Transverse colon (tissue), 4 donors: ENCODE measurements at regions not wholly inside any gene's neighbourhood (a gene's known extent, or its start where the extent isn't known, plus 50 kb on each side); places are given as distances from the start of the nearest gene placed in this dataset.

Experiments used
- DNase-seq: peaks from one replicate; pipeline ENCODE4 v3.0.0-alpha.2; 2019
- H3K27ac ChIP-seq, 4 donors: fragments of 200-600 bp; sonication (generic); 2 replicates each; pipeline ENCODE4 v1.5.1; 2016 to 2018; ENCODE audit warnings: inconsistent platforms in 4 of 4
- H3K27me3 ChIP-seq: fragments of 200-600 bp; sonication (generic); 2 replicates; pipeline ENCODE4 v1.5.1; 2017; ENCODE audit warnings: inconsistent platforms
- H3K36me3 ChIP-seq, 4 donors: fragments of 200-600 bp; sonication (generic); 2 replicates each; pipeline ENCODE4 v1.5.1; 2017 to 2019; ENCODE audit warnings: inconsistent platforms in 4 of 4
- H3K4me1 ChIP-seq, 4 donors: fragments of 200-600 bp; sonication (generic); 2 replicates each; pipeline ENCODE4 v1.5.1; 2017 to 2020; ENCODE audit warnings: inconsistent platforms in 4 of 4
- H3K4me3 ChIP-seq, 4 donors: fragments of 200-600 bp; sonication (generic); 1 replicate in 1 of 4; 2 replicates in 3 of 4; pipeline versions ENCODE4 v1.5.1 to v1.6.1; 2017 to 2019; ENCODE audit warnings: inconsistent platforms in 4 of 4
- H3K9me3 ChIP-seq, 2 donors: fragments of 200-600 bp; sonication (generic); 2 replicates each; pipeline ENCODE4 v1.5.1; 2017 to 2019; ENCODE audit warnings: inconsistent platforms in 2 of 2
- EP300 ChIP-seq: sonication (generic); formaldehyde crosslinking; IDR thresholded peaks from one replicate; pipeline ENCODE4 v1.6.1; 2017; ENCODE audit warnings: antibody characterized with exemption, low read depth
- POLR2A ChIP-seq: fragments of 450-650 bp; IDR thresholded peaks from one replicate; pipeline ENCODE4 v1.6.1; 2016; ENCODE audit warnings: antibody characterized with exemption, mild to moderate bottlenecking, moderate library complexity
- POLR2AphosphoS5 ChIP-seq, 3 donors: sonication (generic); formaldehyde crosslinking; IDR thresholded peaks; one replicate each; pipeline ENCODE4 v1.6.1; 2016; ENCODE audit warnings: antibody characterized with exemption in 3 of 3
- WGBS, 2 donors: methylation state at CpG; one replicate each; pipeline ENCODE4 v1.1.5; 2018; ENCODE audit warnings: low coverage in 1 of 2; 5-methylcytosine and 5-hydroxymethylcytosine counted together
- in situ Hi-C, 4 donors: fragments of 200-750 bp; cut with MboI; loops; one replicate each; pipeline versions ENCODE4 v1.15.0 to v1.15.1; 2017; ENCODE audit warnings: low sequenced_read_pairs in 3 of 4, low pct_ligation_motif_present in 1 of 4, low pct_unique_long_range_greater_than_20kb in 1 of 4
- intact Hi-C: fragments of 100-400 bp; cut with DNase I; formaldehyde crosslinking; loops from one replicate; pipeline ENCODE4 v1.15.1; 2023; ENCODE audit warnings: low total_unique reads
- TF ChIP-seq, protein P1 (sequence below), 5 experiments: fragments of 200-600 bp in 3 of 5; fragments of 450-650 bp in 2 of 5; sonication (generic) in 3 of 5; IDR thresholded peaks; 1 replicate in 2 of 5; 2 replicates in 3 of 5; pipeline ENCODE4 v1.5.1; 2016 to 2017; ENCODE audit warnings: antibody characterized with exemption in 5 of 5, inconsistent platforms in 3 of 5, mild to moderate bottlenecking in 2 of 5, moderate library complexity in 1 of 5

DNA sequence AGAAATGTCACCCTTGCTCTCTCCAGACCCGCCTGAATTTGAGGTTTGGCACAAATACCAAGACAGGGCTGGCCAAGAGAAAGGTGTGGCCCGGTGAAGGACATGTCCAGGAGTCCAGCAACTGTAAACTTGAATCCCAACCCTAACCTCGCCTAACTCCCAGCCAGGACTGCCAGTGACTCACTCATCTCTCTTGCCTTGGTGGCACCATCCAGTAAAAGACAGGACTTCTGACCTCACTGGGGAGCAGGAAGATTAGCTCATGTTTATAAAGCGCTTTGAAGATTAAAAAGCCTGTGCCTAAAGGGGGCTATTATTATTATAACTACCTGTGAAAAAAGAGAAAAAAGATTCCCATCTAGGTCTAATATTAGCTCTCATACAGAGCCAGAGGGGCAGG, 335.3 kb downstream of the SOX9 start:
- Histone ChIP-seq H3K27me3 (no peaks in the 10 kb centered on the region), H3K4me3 (no peak overlapping the region), H3K9me3 (no peaks in the 10 kb centered on the region), H3K27ac (peak overlapping the region; percentile 76 to 84 (median 78)), H3K4me1 (peaks cover 4 to 52% (median 27%) of the 10 kb centered on the region in 4 donors), H3K36me3 (no peaks in the 10 kb centered on the region)
- in situ Hi-C loops = no loop called here
- intact Hi-C loops = no loop called here
- TF ChIP-seq, protein P1, sequence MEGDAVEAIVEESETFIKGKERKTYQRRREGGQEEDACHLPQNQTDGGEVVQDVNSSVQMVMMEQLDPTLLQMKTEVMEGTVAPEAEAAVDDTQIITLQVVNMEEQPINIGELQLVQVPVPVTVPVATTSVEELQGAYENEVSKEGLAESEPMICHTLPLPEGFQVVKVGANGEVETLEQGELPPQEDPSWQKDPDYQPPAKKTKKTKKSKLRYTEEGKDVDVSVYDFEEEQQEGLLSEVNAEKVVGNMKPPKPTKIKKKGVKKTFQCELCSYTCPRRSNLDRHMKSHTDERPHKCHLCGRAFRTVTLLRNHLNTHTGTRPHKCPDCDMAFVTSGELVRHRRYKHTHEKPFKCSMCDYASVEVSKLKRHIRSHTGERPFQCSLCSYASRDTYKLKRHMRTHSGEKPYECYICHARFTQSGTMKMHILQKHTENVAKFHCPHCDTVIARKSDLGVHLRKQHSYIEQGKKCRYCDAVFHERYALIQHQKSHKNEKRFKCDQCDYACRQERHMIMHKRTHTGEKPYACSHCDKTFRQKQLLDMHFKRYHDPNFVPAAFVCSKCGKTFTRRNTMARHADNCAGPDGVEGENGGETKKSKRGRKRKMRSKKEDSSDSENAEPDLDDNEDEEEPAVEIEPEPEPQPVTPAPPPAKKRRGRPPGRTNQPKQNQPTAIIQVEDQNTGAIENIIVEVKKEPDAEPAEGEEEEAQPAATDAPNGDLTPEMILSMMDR (IDR thresholded peaks at IDR 0.05) = no peak
- TF ChIP-seq POLR2AphosphoS5 (IDR thresholded peaks at IDR 0.05) (peak in 2 of 3 donors; percentile 40 to 72), POLR2A (no peak), EP300 (peak; percentile 90)
- WGBS, 2 donors = 30 to 40% methylated on average over 2 to 4 of the region's 4 CpGs
- peak; percentile 80 for DNase-seq

DNA sequence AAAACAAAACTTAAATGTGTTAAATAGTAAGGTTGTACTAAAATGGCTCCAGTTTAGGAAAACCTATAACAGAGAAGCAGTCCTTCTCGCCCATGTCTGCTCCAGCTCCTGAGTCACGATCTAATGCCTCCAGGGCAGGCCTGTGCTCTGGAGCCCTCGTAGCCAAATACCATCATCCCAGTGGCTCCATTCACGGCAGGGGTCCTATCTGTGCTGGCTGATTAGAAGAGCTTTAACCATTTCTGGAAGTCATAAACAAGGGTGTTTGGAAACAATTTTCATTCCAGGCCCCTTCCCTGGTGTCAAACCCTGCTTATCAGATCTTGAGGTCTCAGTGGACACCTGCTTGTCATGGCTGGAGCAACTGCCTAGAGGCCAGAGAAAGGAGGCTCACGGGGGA, 336.9 kb downstream of the SOX9 start:
- Histone ChIP-seq H3K4me1 (peaks cover 4 to 41% (median 22%) of the 10 kb centered on the region in 4 donors), H3K27me3 (no peaks in the 10 kb centered on the region), H3K36me3 (no peaks in the 10 kb centered on the region), H3K27ac (peak overlapping the region; percentile 59 to 79 (median 74)), H3K9me3 (no peaks in the 10 kb centered on the region), H3K4me3 (no peak overlapping the region)
- in situ Hi-C loops = no loop called here
- WGBS, 2 donors = 87 to 94% methylated on average over 4 to 5 of the region's 5 CpGs
- intact Hi-C loops = no loop called here
- TF ChIP-seq, protein P1 (IDR thresholded peaks at IDR 0.05) = no peak
- TF ChIP-seq POLR2A = no peak
- no peak for DNase-seq

DNA sequence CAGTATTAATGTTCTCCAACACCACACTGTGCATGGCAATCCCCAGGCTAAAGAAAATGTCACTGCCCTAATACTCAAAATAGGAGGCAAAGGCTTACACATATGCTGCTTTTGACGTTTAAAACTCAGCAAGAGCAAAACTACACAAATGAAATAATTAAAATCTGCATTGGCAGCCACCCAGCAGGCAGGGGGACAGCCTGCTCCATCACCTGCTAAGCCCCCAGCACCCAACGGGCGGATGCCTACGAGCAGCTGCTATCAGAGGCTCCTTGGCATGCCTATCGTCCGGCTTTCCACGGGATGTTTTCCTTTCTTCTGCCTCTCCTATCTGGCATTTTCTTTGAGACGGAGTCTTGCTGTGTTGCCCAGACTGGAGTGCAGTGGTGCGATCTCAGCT, 337.5 kb downstream of the SOX9 start:
- intact Hi-C loops (no loop called here), in situ Hi-C loops (no loop called here)
- H3K9me3 ChIP-seq = no peaks in the 10 kb centered on the region
- no peaks in the 10 kb centered on the region for H3K27me3 ChIP-seq
- WGBS, 2 donors = 84 to 100% methylated on average over 1 to 9 of the region's 9 CpGs
- peak overlapping the region; percentile 59 to 79 (median 74) for H3K27ac ChIP-seq
- H3K4me1 ChIP-seq = peaks cover 4 to 36% (median 19%) of the 10 kb centered on the region in 4 donors
- no peak for DNase-seq
- H3K4me3 ChIP-seq = no peak overlapping the region
- no peaks in the 10 kb centered on the region for H3K36me3 ChIP-seq
- TF ChIP-seq, protein P1 (IDR thresholded peaks at IDR 0.05) = no peak
- TF ChIP-seq EP300 (no peak), POLR2A (no peak), POLR2AphosphoS5 (IDR thresholded peaks at IDR 0.05) (no peak)

DNA sequence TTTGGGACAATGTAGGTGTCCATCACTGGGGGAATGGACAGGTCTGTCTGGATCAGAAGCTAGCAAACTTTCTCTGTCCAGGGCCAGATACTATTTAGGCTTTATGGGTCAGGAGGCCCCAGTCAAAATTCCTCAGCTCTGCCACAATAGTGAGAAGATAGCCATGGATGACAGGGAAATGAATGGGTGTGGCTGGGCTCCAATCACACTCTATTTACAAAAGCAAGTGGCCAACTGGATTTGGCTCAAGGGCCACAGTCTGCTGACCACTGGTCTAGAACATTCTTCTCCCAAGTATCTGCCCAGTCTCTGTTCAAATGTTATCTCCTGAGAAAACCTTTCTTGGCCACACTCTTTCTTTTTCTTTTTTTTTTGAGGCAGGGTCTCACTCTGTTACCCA, 339.9 kb downstream of the SOX9 start:
- TF ChIP-seq POLR2AphosphoS5 (IDR thresholded peaks at IDR 0.05) (no peak), EP300 (no peak), POLR2A (no peak)
- TF ChIP-seq, protein P1 (IDR thresholded peaks at IDR 0.05) = no peak
- Histone ChIP-seq H3K4me1 (peaks cover 4 to 52% (median 32%) of the 10 kb centered on the region in 4 donors), H3K36me3 (no peaks in the 10 kb centered on the region), H3K4me3 (no peak overlapping the region), H3K9me3 (no peaks in the 10 kb centered on the region), H3K27ac (peak overlapping the region in 3 of 4 donors; percentile 12 to 78 (median 20)), H3K27me3 (no peaks in the 10 kb centered on the region)
- intact Hi-C loops = no loop called here
- in situ Hi-C loops = no loop called here
- DNase-seq = no peak
